Activated T-cell treated with anti-CD3 and anti-CD28 coated beads, Interleukin-2, amount 50 U/mL, for 48 hours (primary cell): ENCODE measurements at regions not wholly inside any gene's neighbourhood (a gene's known extent, or its start where the extent isn't known, plus 50 kb on each side); places are given as distances from the start of the nearest gene placed in this dataset.

Source experiments
- DNase-seq, 2 experiments: peaks; one replicate each; pipeline ENCODE4 v3.0.0-alpha.2; 2020

GRCh38 chr15:62377736-62378480, 212.8 kb upstream of the C2CD4B start:
- DNase-seq, result no peak

- no peak for DNase-seq
These were observed 213.8 kb upstream of the C2CD4B start for GRCh38 chr15:62378772-62379498.

- no peak for DNase-seq
These were observed 214.9 kb upstream of the C2CD4B start for GRCh38 chr15:62380011-62380410.

GRCh38 chr15:62382046-62382445, 217.0 kb upstream of the C2CD4B start:
- no peak for DNase-seq

GRCh38 chr15:62389885-62390790, 225.1 kb upstream of the C2CD4B start, which contains the start of gene TLN2:
Gene TLN2, plus strand, starts transcription at chr15:62390550.
- DNase-seq, result peak; percentile 74 to 83

GRCh38 chr15:62390791-62391640, 225.9 kb upstream of the C2CD4B start:
- DNase-seq, result peak; percentile 54 to 62

GRCh38 chr15:62391641-62392262, 226.7 kb upstream of the C2CD4B start:
- peak; percentile 57 to 65 for DNase-seq

GRCh38 chr15:62392376-62392775, 227.3 kb upstream of the C2CD4B start:
- peak; percentile 20 to 22 for DNase-seq

GRCh38 chr15:62393196-62393595, 228.1 kb upstream of the C2CD4B start:
- no peak for DNase-seq

GRCh38 chr15:62394079-62394478, 229.0 kb upstream of the C2CD4B start:
- no peak for DNase-seq

GRCh38 chr15:62400778-62401177, 235.7 kb upstream of the C2CD4B start:
- DNase-seq, result no peak

- no peak for DNase-seq
These were observed 237.6 kb upstream of the C2CD4B start for GRCh38 chr15:62402687-62403086.

GRCh38 chr15:62403164-62403809, 238.2 kb upstream of the C2CD4B start:
- DNase-seq, result no peak

- DNase-seq, result no peak
These were observed 239.3 kb upstream of the C2CD4B start for GRCh38 chr15:62404194-62404985.

GRCh38 chr15:62406305-62406891, 241.3 kb upstream of the C2CD4B start:
- no peak for DNase-seq

GRCh38 chr15:62407216-62407615, 242.1 kb upstream of the C2CD4B start:
- no peak for DNase-seq

- DNase-seq, result no peak
These were observed 242.9 kb upstream of the C2CD4B start for GRCh38 chr15:62407962-62408361.

GRCh38 chr15:62409466-62409865, 244.4 kb upstream of the C2CD4B start:
- no peak for DNase-seq

- no peak for DNase-seq
These were observed 247.6 kb upstream of the C2CD4B start for GRCh38 chr15:62412686-62413085.

GRCh38 chr15:62413153-62413552, 248.1 kb upstream of the C2CD4B start:
- no peak for DNase-seq
